Caco-2 (cell line): ENCODE measurements at regions not wholly inside any gene's neighbourhood (a gene's known extent, or its start where the extent isn't known, plus 50 kb on each side); places are given as distances from the start of the nearest gene placed in this dataset.

ENCODE experiments used
- BruUV-seq: library from RNA; stranded (reverse); fragments of 400-500 nt; replicated peaks from 2 replicates; lab custom pipeline; 2021; lab: Mats Ljungman, UMichigan
- CTCF ChIA-PET: fragments of 300-600 bp; sonication (Branson Sonifier 250); formaldehyde crosslinking; loops from one replicate; lab custom pipeline; 2022; ENCODE audit warnings: antibody characterized with exemption; lab: Charles Lee
- POLR2A ChIA-PET: fragments of 300-600 bp; sonication (Branson Sonifier 250); formaldehyde crosslinking; loops from one replicate; lab custom pipeline; 2022; ENCODE audit warnings: antibody characterized with exemption; lab: Charles Lee
- DNase-seq, 2 experiments: peaks; one replicate each; pipeline versions ENCODE4 v3.0.0 to v3.0.0-alpha.2; 2020 to 2022
- H3K27me3 ChIP-seq: replicated peaks from 2 replicates; pipeline ENCODE4 v1.6.0; 2011; ENCODE audit warnings: low read length; ENCODE audit not compliant: control insufficient read depth, insufficient read depth
- H3K36me3 ChIP-seq: 2 replicates; pipeline ENCODE4 v1.5.1; 2011; ENCODE audit warnings: low read length; ENCODE audit not compliant: control insufficient read depth, insufficient read depth
- H3K4me1 ChIP-seq: fragments of 250-450 bp; sonication (Bioruptor Pico); 2 replicates; pipeline ENCODE4 v1.5.1; 2020; ENCODE audit warnings: mild to moderate bottlenecking
- H3K4me3 ChIP-seq: 2 replicates; pipeline ENCODE4 v1.5.1; 2011; ENCODE audit warnings: low read depth, mild to moderate bottlenecking, control low read depth, low read length
- H3K9me3 ChIP-seq: fragments of 250-450 bp; sonication (Bioruptor Pico); 2 replicates; pipeline ENCODE4 v1.5.1; 2020; ENCODE audit warnings: mild to moderate bottlenecking, moderate library complexity
- H3K27ac Mint-ChIP-seq: one replicate; pipeline ENCODE4 v1.8.0; 2022; ENCODE audit warnings: mixed read lengths; ENCODE audit not compliant: unreplicated experiment
- H3K27me3 Mint-ChIP-seq: one replicate; pipeline ENCODE4 v1.8.0; 2022; ENCODE audit warnings: mixed read lengths; ENCODE audit not compliant: insufficient read depth, unreplicated experiment
- H3K36me3 Mint-ChIP-seq: one replicate; pipeline ENCODE4 v1.8.0; 2022; ENCODE audit warnings: mild to moderate bottlenecking, mixed read lengths; ENCODE audit not compliant: insufficient read depth, unreplicated experiment
- H3K4me1 Mint-ChIP-seq: one replicate; pipeline ENCODE4 v1.8.0; 2022; ENCODE audit warnings: low read depth, mixed read lengths; ENCODE audit not compliant: unreplicated experiment
- H3K4me3 Mint-ChIP-seq: one replicate; pipeline ENCODE4 v1.8.0; 2022; ENCODE audit warnings: mild to moderate bottlenecking, moderate library complexity, mixed read lengths; ENCODE audit not compliant: unreplicated experiment
- H3K9me3 Mint-ChIP-seq: one replicate; pipeline ENCODE4 v1.8.0; 2022; ENCODE audit warnings: mixed read lengths; ENCODE audit not compliant: unreplicated experiment
- CTCF ChIP-seq, 2 experiments: fragments of 200-600 bp in 1 of 2; IDR thresholded peaks; 1 replicate in 1 of 2; 2 replicates in 1 of 2; pipeline versions ENCODE4 v1.5.1 to v1.8.0; 2011 to 2022; ENCODE audit warnings: antibody characterized with exemption in 1 of 2, control low read depth in 1 of 2, inconsistent platforms in 1 of 2, low read depth in 1 of 2, low read length in 1 of 2, mild to moderate bottlenecking in 1 of 2, moderate library complexity in 1 of 2; ENCODE audit not compliant: insufficient read depth in 1 of 2, severe bottlenecking in 1 of 2, unreplicated experiment in 1 of 2
- intact Hi-C: fragments of 100-400 bp; cut with micrococcal nuclease; formaldehyde crosslinking; loops from one replicate; pipeline ENCODE4 v1.10.0; 2022; ENCODE audit not compliant: unreplicated experiment

- H3K36me3 Mint-ChIP-seq = no peaks in the 10 kb centered on the region
- Histone ChIP-seq H3K36me3 (no peaks in the 10 kb centered on the region), H3K4me1 (no peaks in the 10 kb centered on the region), H3K9me3 (no peaks in the 10 kb centered on the region), H3K27me3 (no peaks in the 10 kb centered on the region), H3K4me3 (no peak overlapping the region)
- no peak overlapping the region for H3K4me3 Mint-ChIP-seq
- H3K27ac Mint-ChIP-seq = no peak overlapping the region
- BruUV-seq = no TSS peak
- no peak for TF ChIP-seq CTCF (IDR thresholded peaks at IDR 0.05; ENCODE audit: insufficient read depth in 1 of 2, low read depth in 1 of 2, low read length in 1 of 2, severe bottlenecking in 1 of 2, unreplicated experiment in 1 of 2)
- POLR2A ChIA-PET = no interaction called here
- intact Hi-C loops = no loop called here
- no peaks in the 10 kb centered on the region for H3K9me3 Mint-ChIP-seq
- peaks cover 16% of the 10 kb centered on the region for H3K27me3 Mint-ChIP-seq
- no peak for DNase-seq
- H3K4me1 Mint-ChIP-seq = no peaks in the 10 kb centered on the region
- CTCF ChIA-PET = no interaction called here
These were observed 611.9 kb downstream of the DHX35 start for GRCh38 chr20:39574061-39574460.

DNA sequence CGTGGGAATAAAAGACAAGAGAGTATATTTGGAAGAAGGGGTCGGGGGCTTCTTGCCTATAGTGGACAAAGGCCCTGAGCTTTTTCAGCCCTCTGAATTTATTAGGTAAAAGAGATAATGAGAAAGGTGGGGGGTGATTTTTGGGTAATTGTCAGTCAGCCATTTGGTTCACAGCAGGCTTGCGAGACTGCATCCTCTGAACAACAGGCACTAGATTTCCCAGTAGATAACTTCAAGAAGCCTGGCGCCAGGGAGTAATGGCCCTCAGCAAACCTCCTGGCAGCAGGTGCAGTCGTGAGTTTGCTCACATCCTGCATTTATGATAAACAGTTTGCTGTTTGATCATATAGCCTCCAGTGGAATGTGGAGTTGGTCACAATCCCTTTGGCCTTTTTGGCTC, 609.0 kb downstream of the DHX35 start:
- Mint-ChIP-seq H3K27ac (no peak overlapping the region), H3K4me3 (no peak overlapping the region), H3K27me3 (peaks cover 21% of the 10 kb centered on the region), H3K4me1 (no peaks in the 10 kb centered on the region), H3K9me3 (no peaks in the 10 kb centered on the region), H3K36me3 (no peaks in the 10 kb centered on the region)
- H3K4me1 ChIP-seq = no peaks in the 10 kb centered on the region
- ChIA-PET POLR2A (no interaction called here), CTCF (no interaction called here)
- DNase-seq = no peak
- no peaks in the 10 kb centered on the region for H3K36me3 ChIP-seq
- no TSS peak for BruUV-seq
- H3K27me3 ChIP-seq = no peaks in the 10 kb centered on the region
- intact Hi-C loops = no loop called here
- no peaks in the 10 kb centered on the region for H3K9me3 ChIP-seq
- TF ChIP-seq CTCF (IDR thresholded peaks at IDR 0.05; ENCODE audit: insufficient read depth in 1 of 2, low read depth in 1 of 2, low read length in 1 of 2, severe bottlenecking in 1 of 2, unreplicated experiment in 1 of 2) = no peak
- no peak overlapping the region for H3K4me3 ChIP-seq

- H3K4me1 Mint-ChIP-seq = no peaks in the 10 kb centered on the region
- POLR2A ChIA-PET = no interaction called here
- peaks cover 14% of the 10 kb centered on the region for H3K27me3 Mint-ChIP-seq
- Histone ChIP-seq H3K9me3 (no peaks in the 10 kb centered on the region), H3K36me3 (no peaks in the 10 kb centered on the region), H3K4me3 (no peak overlapping the region), H3K4me1 (no peaks in the 10 kb centered on the region), H3K27me3 (no peaks in the 10 kb centered on the region)
- CTCF ChIA-PET = no interaction called here
- BruUV-seq = no TSS peak
- H3K36me3 Mint-ChIP-seq = no peaks in the 10 kb centered on the region
- no peak overlapping the region for H3K27ac Mint-ChIP-seq
- intact Hi-C loops = no loop called here
- H3K9me3 Mint-ChIP-seq = no peaks in the 10 kb centered on the region
- no peak for TF ChIP-seq CTCF (IDR thresholded peaks at IDR 0.05; ENCODE audit: insufficient read depth in 1 of 2, low read depth in 1 of 2, low read length in 1 of 2, severe bottlenecking in 1 of 2, unreplicated experiment in 1 of 2)
- DNase-seq = no peak
- H3K4me3 Mint-ChIP-seq = no peak overlapping the region
These were observed 606.0 kb downstream of the DHX35 start for GRCh38 chr20:39568109-39568508.
